GDM1 (cell line): ENCODE measurements at regions not wholly inside any gene's neighbourhood (a gene's known extent, or its start where the extent isn't known, plus 50 kb on each side); places are given as distances from the start of the nearest gene placed in this dataset.
"Not testable (repeated sequence)": the region's sequence is repeated elsewhere in the genome, so short reads cannot be mapped to it uniquely, and the experiment has no call there.

ENCODE experiments used
- DNase-seq: peaks from one replicate; lab custom pipeline; 2025; lab: John Stamatoyannopoulos, UW

- not testable (repeated sequence) for DNase-seq
These were observed 280.8 kb downstream of the BCL2L11 start for GRCh38 chr2:111401270-111402140.

DNA sequence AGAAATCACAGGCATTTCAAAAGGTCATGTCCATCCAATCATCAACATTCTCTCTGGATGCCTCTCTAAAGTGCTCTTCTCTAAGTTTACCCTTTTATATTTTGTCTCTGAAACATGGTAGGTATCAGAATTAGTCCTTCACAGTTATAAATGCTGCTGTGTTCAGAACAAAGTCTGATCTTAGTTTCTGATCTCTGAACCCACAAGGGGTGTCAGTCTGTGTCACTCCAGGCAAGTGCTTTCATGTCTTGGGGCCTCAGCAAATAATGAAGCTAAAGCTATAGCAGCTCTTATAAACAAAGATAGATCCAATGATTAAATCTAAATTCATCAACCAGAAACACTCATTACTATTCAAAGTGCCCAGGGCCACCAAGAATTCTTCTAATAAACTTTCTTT lies 281.7 kb downstream of the BCL2L11 start:
- DNase-seq: not testable (repeated sequence)

DNA sequence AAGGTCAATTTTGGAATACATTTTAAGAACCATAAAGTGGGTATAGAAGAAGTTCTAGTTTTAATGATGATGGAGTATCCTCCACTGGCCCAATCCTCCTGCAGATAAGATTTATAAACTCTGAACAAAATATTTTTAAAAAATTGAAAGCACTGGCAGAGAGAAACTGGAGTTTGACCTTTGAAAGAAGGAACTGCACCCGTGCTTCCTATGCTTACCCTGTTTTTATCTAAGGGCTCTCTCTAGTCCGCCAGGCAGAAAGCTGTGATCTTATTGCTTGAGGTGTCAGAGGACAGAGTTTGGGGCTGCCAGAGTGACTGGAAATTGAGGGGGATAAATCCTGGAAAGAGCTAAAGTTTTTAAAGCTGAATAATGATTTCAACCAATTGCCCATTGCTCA lies 282.6 kb downstream of the BCL2L11 start:
- DNase-seq: not testable (repeated sequence)

GRCh38 chr2:111406616-111407015 lies 285.9 kb downstream of the BCL2L11 start:
- not testable (repeated sequence) for DNase-seq

DNA sequence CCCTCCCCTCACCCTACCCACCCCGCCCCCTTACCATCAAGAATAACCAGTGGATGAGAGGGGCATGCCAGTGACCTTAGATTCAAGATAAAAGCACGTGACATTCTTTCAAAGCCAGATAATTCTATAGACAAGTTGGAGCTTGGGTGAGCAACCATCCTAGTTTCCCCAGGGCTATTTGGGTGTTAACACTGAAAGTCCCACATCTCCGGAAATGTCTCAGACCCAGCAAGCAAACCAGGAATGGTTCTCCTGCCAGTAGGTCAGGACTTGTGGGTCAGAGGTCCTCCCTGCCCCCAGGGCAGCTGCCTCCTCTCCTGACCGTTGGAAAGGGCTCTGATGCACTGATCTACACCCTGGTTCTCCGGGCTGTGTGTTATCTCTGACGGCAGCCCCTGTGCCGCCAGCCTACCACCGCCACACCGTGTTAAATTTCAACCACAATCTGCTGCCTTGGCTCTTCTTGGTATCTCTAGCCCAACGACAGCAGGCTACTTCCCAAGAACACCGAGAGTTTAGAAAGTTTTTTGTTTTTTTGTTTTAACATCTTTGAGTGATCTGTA lies 287.0 kb downstream of the BCL2L11 start:
- not testable (repeated sequence) for DNase-seq

DNA sequence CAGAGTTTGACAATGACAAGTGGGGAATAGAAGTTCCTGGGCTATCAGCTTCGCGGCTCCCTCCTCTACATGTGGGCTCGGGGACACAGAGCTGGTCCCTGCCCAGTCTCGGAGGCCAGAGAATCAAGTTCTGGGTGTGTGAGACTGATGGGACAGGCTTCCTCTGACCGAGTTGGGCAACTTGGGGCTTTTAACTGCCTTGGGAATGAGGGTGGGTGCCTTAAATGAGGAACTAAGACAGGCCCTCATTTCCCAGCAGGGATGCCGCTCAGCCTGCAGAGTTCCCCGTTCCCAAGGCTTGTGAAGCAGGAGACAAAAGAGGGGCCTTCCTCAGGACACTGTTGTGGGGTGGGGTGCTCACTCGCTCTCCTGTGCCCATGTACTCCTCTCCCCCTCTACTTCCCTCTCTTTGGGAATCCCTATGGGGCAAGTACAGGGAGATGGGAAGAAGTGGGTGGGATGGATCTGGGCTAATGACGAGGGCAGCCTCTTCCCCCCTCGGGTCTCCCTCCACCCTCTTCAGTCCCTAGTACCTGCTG lies 290.2 kb downstream of the BCL2L11 start:
- DNase-seq: not testable (repeated sequence)

- DNase-seq: not testable (repeated sequence)
These were observed 291.4 kb downstream of the BCL2L11 start for GRCh38 chr2:111411867-111412681.

DNA sequence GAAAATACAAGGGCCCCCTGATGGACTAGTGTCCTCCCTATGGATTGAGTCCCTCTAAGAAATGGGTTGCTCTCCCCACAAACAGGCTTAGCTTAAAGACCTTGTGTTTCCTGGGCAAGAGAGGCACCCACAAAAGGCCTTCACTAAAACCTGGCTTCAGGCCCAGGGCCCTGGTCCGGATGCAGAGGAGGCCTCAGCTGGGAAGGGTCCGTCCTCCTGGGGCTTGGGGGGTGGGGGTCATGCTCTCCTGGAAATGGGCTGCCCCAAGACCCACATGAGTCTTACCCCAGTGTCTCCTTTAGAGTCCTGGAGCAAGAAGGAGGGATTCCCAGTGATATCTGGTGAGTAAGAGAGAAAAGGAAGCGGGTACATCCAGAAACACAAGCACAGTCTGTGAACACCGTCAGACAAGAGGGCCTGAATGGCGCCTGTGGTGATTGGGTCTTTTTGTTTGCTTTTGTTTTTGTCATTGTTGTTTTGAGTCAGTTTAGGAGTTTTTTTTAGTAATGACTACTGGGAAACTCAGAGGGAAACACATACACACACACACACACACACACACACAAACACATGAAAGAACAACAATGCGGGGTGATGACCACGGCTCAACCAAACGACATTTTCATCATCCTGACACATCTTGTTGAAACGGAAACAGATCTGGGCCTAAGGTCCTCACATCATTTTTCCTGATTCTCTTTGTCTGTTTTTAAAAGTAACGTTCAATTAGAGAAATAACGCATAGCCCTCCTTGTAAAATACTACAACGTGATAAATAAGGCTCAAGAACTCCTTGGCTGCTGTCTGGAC lies 292.3 kb downstream of the BCL2L11 start:
- not testable (repeated sequence) for DNase-seq

DNA sequence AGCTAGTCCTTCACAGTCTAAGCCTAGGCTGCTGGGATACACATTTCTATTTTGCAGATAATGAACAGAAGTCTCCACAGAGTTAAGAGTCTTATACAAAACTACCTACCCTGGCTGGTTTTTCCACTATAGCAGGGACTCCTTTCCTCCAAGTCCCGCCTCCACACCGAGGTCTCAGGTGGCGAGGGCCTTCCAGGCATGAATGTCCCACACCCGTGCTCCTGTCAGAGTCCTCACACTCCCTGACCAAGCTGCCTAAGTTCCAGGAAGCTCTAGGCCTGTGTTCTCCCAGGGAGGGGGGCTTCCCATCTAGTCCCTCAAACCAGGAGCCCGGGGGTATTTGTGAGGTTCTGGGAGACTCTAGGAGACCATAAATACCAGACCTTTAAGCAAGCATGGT lies 293.2 kb downstream of the BCL2L11 start:
- DNase-seq: not testable (repeated sequence)

- DNase-seq: not testable (repeated sequence)
These were observed 295.3 kb downstream of the BCL2L11 start for GRCh38 chr2:111415765-111416743.

DNA sequence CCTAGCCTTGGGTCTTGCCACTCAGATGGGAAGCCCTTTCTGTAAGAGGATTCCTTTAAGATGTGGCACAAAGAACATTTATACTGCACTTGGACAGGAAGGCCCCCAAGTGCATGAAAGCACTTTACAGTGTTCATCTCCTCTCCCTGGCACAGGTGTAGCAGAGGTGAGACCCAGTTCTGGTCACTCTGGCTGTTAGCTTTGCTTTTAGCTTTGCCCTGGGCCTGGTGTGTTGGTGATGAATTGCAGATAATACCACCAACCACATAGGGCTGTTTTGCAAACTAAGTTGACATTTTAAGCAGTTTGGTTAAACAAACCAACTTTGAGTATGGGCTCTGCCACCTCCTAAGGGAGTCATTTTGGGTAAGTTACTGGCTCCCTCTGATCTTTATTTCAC lies 296.3 kb downstream of the BCL2L11 start:
- not testable (repeated sequence) for DNase-seq

- DNase-seq: not testable (repeated sequence)
These were observed 297.6 kb downstream of the BCL2L11 start for GRCh38 chr2:111418091-111418875.

DNA sequence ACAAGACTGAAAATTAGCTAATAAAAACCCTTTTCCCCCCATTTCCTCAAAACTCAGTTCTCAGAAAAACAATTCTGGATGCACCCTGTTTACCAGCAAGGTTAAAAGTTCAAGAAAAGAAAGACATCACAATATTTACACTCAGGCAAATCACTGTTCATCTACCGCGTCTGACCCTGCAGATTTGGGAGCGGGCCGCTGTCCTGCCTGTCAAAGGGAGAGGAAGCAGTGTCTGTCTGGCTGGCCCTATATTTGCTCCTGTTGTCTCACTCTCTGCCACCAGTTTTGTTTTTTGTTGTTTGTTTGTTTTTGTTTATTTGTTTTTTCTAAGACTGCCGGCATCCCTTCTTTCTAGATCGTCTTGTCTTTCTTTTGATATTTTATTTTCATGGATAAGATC lies 299.4 kb downstream of the BCL2L11 start:
- DNase-seq: not testable (repeated sequence)

- not testable (repeated sequence) for DNase-seq
These were observed 300.1 kb downstream of the BCL2L11 start for GRCh38 chr2:111420835-111421234.

- DNase-seq: not testable (repeated sequence)
These were observed 301.2 kb downstream of the BCL2L11 start for GRCh38 chr2:111421949-111422348.

GRCh38 chr2:111422562-111422961 lies 301.8 kb downstream of the BCL2L11 start:
- not testable (repeated sequence) for DNase-seq

GRCh38 chr2:111423184-111423583 lies 302.5 kb downstream of the BCL2L11 start:
- not testable (repeated sequence) for DNase-seq

- not testable (repeated sequence) for DNase-seq
These were observed 303.5 kb downstream of the BCL2L11 start for GRCh38 chr2:111424176-111424575.

DNA sequence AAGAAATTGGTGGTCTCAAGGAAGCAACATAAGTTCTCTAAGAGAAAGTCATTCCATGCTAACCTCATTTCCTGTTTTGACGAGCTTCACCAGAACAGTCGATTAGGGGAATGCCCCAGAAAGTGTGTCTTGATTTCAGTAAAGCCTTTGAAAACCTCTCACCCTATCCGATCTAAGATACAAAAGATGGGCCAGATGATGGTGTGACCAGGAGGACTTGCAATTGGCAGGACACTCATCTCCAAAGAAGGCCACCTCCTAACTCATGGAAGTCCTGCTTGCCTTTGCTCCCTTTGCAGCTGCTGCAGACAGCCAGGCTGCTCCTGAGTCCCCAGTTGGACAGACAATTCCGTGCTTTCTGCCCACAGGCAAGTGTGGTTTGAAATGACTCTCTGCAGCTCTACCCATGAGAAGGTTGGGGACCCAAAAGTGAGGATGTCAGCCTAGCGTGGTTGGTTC lies 304.2 kb downstream of the BCL2L11 start:
- not testable (repeated sequence) for DNase-seq
